Transverse colon (tissue), 4 donors: ENCODE measurements at regions not wholly inside any gene's neighbourhood (a gene's known extent, or its start where the extent isn't known, plus 50 kb on each side); places are given as distances from the start of the nearest gene placed in this dataset.
"Not testable (repeated sequence)": the region's sequence is repeated elsewhere in the genome, so short reads cannot be mapped to it uniquely, and the experiment has no call there.

Source experiments
- DNase-seq: peaks from one replicate; pipeline ENCODE4 v3.0.0-alpha.2; 2019
- H3K27ac ChIP-seq, 4 donors: fragments of 200-600 bp; sonication (generic); 2 replicates each; pipeline ENCODE4 v1.5.1; 2016 to 2018; ENCODE audit warnings: inconsistent platforms in 4 of 4
- H3K27me3 ChIP-seq: fragments of 200-600 bp; sonication (generic); 2 replicates; pipeline ENCODE4 v1.5.1; 2017; ENCODE audit warnings: inconsistent platforms
- H3K36me3 ChIP-seq, 4 donors: fragments of 200-600 bp; sonication (generic); 2 replicates each; pipeline ENCODE4 v1.5.1; 2017 to 2019; ENCODE audit warnings: inconsistent platforms in 4 of 4
- H3K4me1 ChIP-seq, 4 donors: fragments of 200-600 bp; sonication (generic); 2 replicates each; pipeline ENCODE4 v1.5.1; 2017 to 2020; ENCODE audit warnings: inconsistent platforms in 4 of 4
- H3K4me3 ChIP-seq, 4 donors: fragments of 200-600 bp; sonication (generic); 1 replicate in 1 of 4; 2 replicates in 3 of 4; pipeline versions ENCODE4 v1.5.1 to v1.6.1; 2017 to 2019; ENCODE audit warnings: inconsistent platforms in 4 of 4
- H3K9me3 ChIP-seq, 2 donors: fragments of 200-600 bp; sonication (generic); 2 replicates each; pipeline ENCODE4 v1.5.1; 2017 to 2019; ENCODE audit warnings: inconsistent platforms in 2 of 2
- EP300 ChIP-seq: sonication (generic); formaldehyde crosslinking; IDR thresholded peaks from one replicate; pipeline ENCODE4 v1.6.1; 2017; ENCODE audit warnings: antibody characterized with exemption, low read depth
- POLR2A ChIP-seq: fragments of 450-650 bp; IDR thresholded peaks from one replicate; pipeline ENCODE4 v1.6.1; 2016; ENCODE audit warnings: antibody characterized with exemption, mild to moderate bottlenecking, moderate library complexity
- POLR2AphosphoS5 ChIP-seq, 3 donors: sonication (generic); formaldehyde crosslinking; IDR thresholded peaks; one replicate each; pipeline ENCODE4 v1.6.1; 2016; ENCODE audit warnings: antibody characterized with exemption in 3 of 3
- WGBS, 2 donors: methylation state at CpG; one replicate each; pipeline ENCODE4 v1.1.5; 2018; ENCODE audit warnings: low coverage in 1 of 2; 5-methylcytosine and 5-hydroxymethylcytosine counted together
- in situ Hi-C, 4 donors: fragments of 200-750 bp; cut with MboI; loops; one replicate each; pipeline versions ENCODE4 v1.15.0 to v1.15.1; 2017; ENCODE audit warnings: low sequenced_read_pairs in 3 of 4, low pct_ligation_motif_present in 1 of 4, low pct_unique_long_range_greater_than_20kb in 1 of 4
- intact Hi-C: fragments of 100-400 bp; cut with DNase I; formaldehyde crosslinking; loops from one replicate; pipeline ENCODE4 v1.15.1; 2023; ENCODE audit warnings: low total_unique reads
- TF ChIP-seq, protein P1 (sequence below), 5 experiments: fragments of 200-600 bp in 3 of 5; fragments of 450-650 bp in 2 of 5; sonication (generic) in 3 of 5; IDR thresholded peaks; 1 replicate in 2 of 5; 2 replicates in 3 of 5; pipeline ENCODE4 v1.5.1; 2016 to 2017; ENCODE audit warnings: antibody characterized with exemption in 5 of 5, inconsistent platforms in 3 of 5, mild to moderate bottlenecking in 2 of 5, moderate library complexity in 1 of 5

DNA sequence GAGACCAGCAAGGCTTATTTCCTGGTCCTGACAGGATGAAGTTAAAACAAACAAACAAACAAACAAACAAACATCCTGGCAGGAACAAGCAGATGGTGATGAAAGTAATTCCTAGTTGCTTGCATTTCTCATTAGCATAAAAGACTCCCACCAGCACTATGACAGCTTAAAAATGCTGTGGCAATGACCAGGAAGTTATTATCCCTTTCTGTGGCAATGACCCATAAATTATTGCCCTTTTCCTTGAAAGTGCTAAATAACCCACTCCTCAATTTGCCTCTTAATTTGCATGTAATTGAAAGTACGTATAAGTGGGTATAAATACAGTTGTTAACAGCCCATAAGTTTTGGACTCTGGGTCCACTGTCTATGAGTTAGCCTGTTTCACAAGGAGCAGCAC lies 727.6 kb upstream of the NEGR1 start:
- DNase-seq = no peak
- no peak for TF ChIP-seq EP300
- TF ChIP-seq, protein P1, sequence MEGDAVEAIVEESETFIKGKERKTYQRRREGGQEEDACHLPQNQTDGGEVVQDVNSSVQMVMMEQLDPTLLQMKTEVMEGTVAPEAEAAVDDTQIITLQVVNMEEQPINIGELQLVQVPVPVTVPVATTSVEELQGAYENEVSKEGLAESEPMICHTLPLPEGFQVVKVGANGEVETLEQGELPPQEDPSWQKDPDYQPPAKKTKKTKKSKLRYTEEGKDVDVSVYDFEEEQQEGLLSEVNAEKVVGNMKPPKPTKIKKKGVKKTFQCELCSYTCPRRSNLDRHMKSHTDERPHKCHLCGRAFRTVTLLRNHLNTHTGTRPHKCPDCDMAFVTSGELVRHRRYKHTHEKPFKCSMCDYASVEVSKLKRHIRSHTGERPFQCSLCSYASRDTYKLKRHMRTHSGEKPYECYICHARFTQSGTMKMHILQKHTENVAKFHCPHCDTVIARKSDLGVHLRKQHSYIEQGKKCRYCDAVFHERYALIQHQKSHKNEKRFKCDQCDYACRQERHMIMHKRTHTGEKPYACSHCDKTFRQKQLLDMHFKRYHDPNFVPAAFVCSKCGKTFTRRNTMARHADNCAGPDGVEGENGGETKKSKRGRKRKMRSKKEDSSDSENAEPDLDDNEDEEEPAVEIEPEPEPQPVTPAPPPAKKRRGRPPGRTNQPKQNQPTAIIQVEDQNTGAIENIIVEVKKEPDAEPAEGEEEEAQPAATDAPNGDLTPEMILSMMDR (IDR thresholded peaks at IDR 0.05) = no peak
- Histone ChIP-seq H3K36me3 (no peaks in the 10 kb centered on the region), H3K27me3 (no peaks in the 10 kb centered on the region), H3K27ac (no peak overlapping the region), H3K4me1 (no peaks in the 10 kb centered on the region), H3K9me3 (no peaks in the 10 kb centered on the region), H3K4me3 (no peak overlapping the region)
- intact Hi-C loops = no loop called here
- 55 to 100% methylated on average over 1 of the region's 1 CpG for WGBS, 2 donors
- in situ Hi-C loops = no loop called here

DNA sequence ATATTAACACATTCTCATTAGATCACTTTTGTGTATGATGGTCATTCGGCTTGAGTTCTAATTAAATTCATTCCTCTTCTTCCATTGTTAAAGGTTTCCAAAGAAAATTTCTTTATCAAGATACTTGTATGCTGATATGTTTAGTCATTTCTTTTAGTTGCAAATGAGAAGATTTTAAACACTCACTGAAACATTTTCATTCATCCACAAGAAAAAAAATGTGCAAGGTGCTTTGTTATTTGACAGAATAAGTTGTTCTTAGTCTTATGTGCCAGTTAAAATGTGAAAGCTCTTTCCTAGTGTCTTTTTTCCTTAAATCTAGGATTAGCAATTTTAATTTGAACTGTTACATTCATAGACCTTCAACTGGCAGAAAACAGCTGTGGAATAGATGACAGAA lies 727.0 kb upstream of the NEGR1 start:
- Histone ChIP-seq H3K4me1 (no peaks in the 10 kb centered on the region), H3K4me3 (no peak overlapping the region), H3K36me3 (no peaks in the 10 kb centered on the region), H3K27ac (no peak overlapping the region), H3K27me3 (no peaks in the 10 kb centered on the region), H3K9me3 (no peaks in the 10 kb centered on the region)
- WGBS, 2 donors = 82 to 100% methylated on average over 1 of the region's 1 CpG
- DNase-seq = no peak
- in situ Hi-C loops (no loop called here), intact Hi-C loops (no loop called here)
- TF ChIP-seq POLR2A = no peak
- no peak for TF ChIP-seq POLR2AphosphoS5 (IDR thresholded peaks at IDR 0.05)
- TF ChIP-seq EP300 = no peak
- TF ChIP-seq, protein P1 (IDR thresholded peaks at IDR 0.05) = no peak

DNA sequence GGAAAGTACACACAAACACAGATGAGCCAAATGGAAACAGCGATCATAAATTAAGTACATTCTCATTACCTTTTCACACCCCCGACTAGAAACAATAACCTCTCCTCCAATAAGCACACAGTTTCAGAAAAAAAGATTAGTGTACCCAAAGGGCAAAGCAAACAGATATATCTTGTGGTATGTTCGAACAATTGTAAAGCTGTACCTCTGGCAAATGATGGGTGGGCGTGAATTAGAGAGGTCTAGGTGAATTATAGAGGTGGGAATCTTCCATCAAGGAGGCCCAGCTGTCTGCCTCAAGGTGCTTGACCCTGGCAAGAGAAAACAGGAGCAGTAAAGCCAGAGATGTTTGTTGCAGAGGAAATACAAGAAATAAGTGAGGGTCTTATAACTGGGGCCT lies 715.3 kb upstream of the NEGR1 start:
- no peaks in the 10 kb centered on the region for H3K9me3 ChIP-seq
- H3K27ac ChIP-seq = no peak overlapping the region
- no peaks in the 10 kb centered on the region for H3K36me3 ChIP-seq
- WGBS, 2 donors = 55 to 61% methylated on average over 4 of the region's 4 CpGs
- DNase-seq = no peak
- no peak overlapping the region for H3K4me3 ChIP-seq
- no peaks in the 10 kb centered on the region for H3K4me1 ChIP-seq
- H3K27me3 ChIP-seq = no peaks in the 10 kb centered on the region
- intact Hi-C loops = no loop called here
- in situ Hi-C loops = no loop called here
- TF ChIP-seq, protein P1 (IDR thresholded peaks at IDR 0.05) = no peak
- no peak for TF ChIP-seq EP300
- no peak for TF ChIP-seq POLR2A
- no peak for TF ChIP-seq POLR2AphosphoS5 (IDR thresholded peaks at IDR 0.05)

DNA sequence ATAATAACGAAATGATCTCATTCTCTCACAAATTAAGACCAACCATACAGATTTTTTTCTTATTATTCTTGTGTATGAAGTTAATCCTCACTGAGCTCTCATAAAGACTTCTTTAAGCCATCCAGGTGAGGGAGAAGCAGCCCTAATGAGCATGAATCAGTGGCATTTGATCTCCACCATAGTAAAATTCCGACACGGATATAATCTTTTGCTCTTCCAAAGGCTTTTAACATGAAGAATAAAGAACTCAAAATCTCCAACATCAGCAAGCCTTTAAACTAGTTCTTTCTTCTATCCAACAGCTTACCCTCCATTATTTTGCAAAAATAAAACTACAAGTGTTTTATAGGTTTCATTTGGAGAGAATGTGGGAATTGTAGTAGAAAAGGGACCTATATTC lies 714.7 kb upstream of the NEGR1 start:
- TF ChIP-seq POLR2AphosphoS5 (IDR thresholded peaks at IDR 0.05) (no peak), POLR2A (no peak), EP300 (no peak)
- TF ChIP-seq, protein P1 (IDR thresholded peaks at IDR 0.05) = no peak
- intact Hi-C loops (no loop called here), in situ Hi-C loops (no loop called here)
- H3K27ac ChIP-seq = no peak overlapping the region
- 74 to 79% methylated on average over 3 of the region's 3 CpGs for WGBS, 2 donors
- no peaks in the 10 kb centered on the region for H3K9me3 ChIP-seq
- DNase-seq = no peak
- no peaks in the 10 kb centered on the region for H3K27me3 ChIP-seq
- H3K4me1 ChIP-seq = no peaks in the 10 kb centered on the region
- no peak overlapping the region for H3K4me3 ChIP-seq
- no peaks in the 10 kb centered on the region for H3K36me3 ChIP-seq

DNA sequence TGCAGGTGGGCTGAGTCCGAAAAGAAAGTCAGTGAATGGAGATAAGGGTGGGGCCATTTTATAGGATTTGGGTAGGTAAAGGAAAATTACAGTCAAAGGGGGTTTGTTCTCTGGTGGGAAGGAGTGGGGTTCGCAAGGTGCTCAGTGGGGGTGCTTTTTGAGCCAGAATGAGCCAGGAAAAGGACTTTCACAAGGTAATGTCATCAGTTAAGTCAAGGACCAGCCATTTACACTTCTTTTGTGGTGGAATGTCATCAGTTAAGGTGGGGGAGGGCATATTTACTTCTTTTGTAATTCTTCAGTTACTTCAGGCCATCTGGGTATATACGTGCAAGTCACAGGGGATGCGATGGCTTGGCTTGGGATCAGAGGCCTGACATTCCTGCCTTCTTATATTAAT lies 705.5 kb upstream of the NEGR1 start:
- H3K4me1 ChIP-seq, H3K27me3 ChIP-seq, DNase-seq, H3K27ac ChIP-seq, H3K36me3 ChIP-seq, intact Hi-C loops, in situ Hi-C loops, H3K9me3 ChIP-seq, H3K4me3 ChIP-seq: not testable (repeated sequence)
- 72 to 83% methylated on average over 2 to 4 of the region's 4 CpGs for WGBS, 2 donors
